HG03066 (cell line): ENCODE measurements at regions not wholly inside any gene's neighbourhood (a gene's known extent, or its start where the extent isn't known, plus 50 kb on each side); places are given as distances from the start of the nearest gene placed in this dataset.
"Not testable (repeated sequence)": the region's sequence is repeated elsewhere in the genome, so short reads cannot be mapped to it uniquely, and the experiment has no call there.

Experiments used
- ATAC-seq: cut with Tn5 transposase; IDR thresholded peaks from one replicate; pipeline ENCODE4 v1.9.1; 2021; ENCODE audit warnings: low read depth; ENCODE audit not compliant: unreplicated experiment

- ATAC-seq = no peak
Measured at GRCh38 chr3:21256932-21257331, 494.1 kb downstream of the ZNF385D start.

GRCh38 chr3:21238661-21239060 is 512.3 kb downstream of the ZNF385D start:
- no peak for ATAC-seq

- no peak for ATAC-seq
Measured at GRCh38 chr3:21237638-21238037, 513.4 kb downstream of the ZNF385D start.

- ATAC-seq = no peak
Measured at GRCh38 chr3:21235491-21235890, 515.5 kb downstream of the ZNF385D start.

- ATAC-seq = no peak
Measured at GRCh38 chr3:21234933-21235332, 516.1 kb downstream of the ZNF385D start.

- no peak for ATAC-seq
Measured at GRCh38 chr3:21229426-21230135, 521.4 kb downstream of the ZNF385D start.

GRCh38 chr3:21226086-21226485 is 524.9 kb downstream of the ZNF385D start:
- ATAC-seq = no peak

- ATAC-seq = no peak
Measured at GRCh38 chr3:21220944-21221343, 530.1 kb downstream of the ZNF385D start.

- ATAC-seq = no peak
Measured at GRCh38 chr3:21216598-21216997, 534.4 kb downstream of the ZNF385D start.

GRCh38 chr3:21204122-21204521 is 546.9 kb downstream of the ZNF385D start:
- ATAC-seq = not testable (repeated sequence)

GRCh38 chr3:21195203-21195602 is 555.8 kb downstream of the ZNF385D start:
- no peak for ATAC-seq

- ATAC-seq = not testable (repeated sequence)
Measured at GRCh38 chr3:21194036-21194435, 557.0 kb downstream of the ZNF385D start.

- ATAC-seq = no peak
Measured at GRCh38 chr3:21188459-21188858, 562.6 kb downstream of the ZNF385D start.

GRCh38 chr3:21185816-21186314 is 565.1 kb downstream of the ZNF385D start:
- ATAC-seq = no peak

- ATAC-seq = no peak
Measured at GRCh38 chr3:21174461-21174860, 576.5 kb downstream of the ZNF385D start.

GRCh38 chr3:21170964-21171363 is 580.0 kb downstream of the ZNF385D start:
- ATAC-seq = no peak

GRCh38 chr3:21169948-21170347 is 581.1 kb downstream of the ZNF385D start:
- no peak for ATAC-seq

GRCh38 chr3:21168471-21168870 is 582.5 kb downstream of the ZNF385D start:
- no peak for ATAC-seq

- ATAC-seq = no peak
Measured at GRCh38 chr3:21163956-21164355, 587.1 kb downstream of the ZNF385D start.

- no peak for ATAC-seq
Measured at GRCh38 chr3:21159543-21159906, 591.5 kb downstream of the ZNF385D start.

- no peak for ATAC-seq
Measured at GRCh38 chr3:21158861-21159542, 592.0 kb downstream of the ZNF385D start.

- no peak for ATAC-seq
Measured at GRCh38 chr3:21154911-21155310, 596.1 kb downstream of the ZNF385D start.
